SKM-1 treated with dmso at 0.1 percent for 144 hours (cell line): ENCODE measurements at regions not wholly inside any gene's neighbourhood (a gene's known extent, or its start where the extent isn't known, plus 50 kb on each side); places are given as distances from the start of the nearest gene placed in this dataset.
"Not testable (repeated sequence)": the region's sequence is repeated elsewhere in the genome, so short reads cannot be mapped to it uniquely, and the experiment has no call there.

Experiments used
- DNase-seq: peaks from one replicate; lab custom pipeline; 2025; ENCODE audit not compliant: unreplicated experiment; lab: John Stamatoyannopoulos, UW

DNA sequence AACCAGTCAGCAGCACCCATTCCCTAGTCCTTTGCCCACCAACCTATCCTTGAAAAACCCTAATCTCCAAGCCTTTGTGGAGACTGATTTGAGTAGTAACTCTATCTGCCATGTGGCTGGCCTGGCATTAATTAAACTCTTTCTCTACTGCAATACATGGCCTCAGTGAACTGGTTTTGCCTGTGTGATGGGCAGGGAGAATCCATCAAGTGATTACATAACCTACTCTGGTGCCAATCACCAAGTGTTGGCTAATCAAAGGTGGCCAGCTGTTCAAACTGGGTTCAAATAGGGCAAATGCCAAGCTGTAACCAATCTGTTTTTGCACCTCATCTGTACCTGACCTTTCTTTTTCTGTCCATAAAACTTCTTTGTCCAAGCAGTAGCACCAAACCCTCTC lies 139.8 kb upstream of the XPO1 start:
- DNase-seq: no peak

DNA sequence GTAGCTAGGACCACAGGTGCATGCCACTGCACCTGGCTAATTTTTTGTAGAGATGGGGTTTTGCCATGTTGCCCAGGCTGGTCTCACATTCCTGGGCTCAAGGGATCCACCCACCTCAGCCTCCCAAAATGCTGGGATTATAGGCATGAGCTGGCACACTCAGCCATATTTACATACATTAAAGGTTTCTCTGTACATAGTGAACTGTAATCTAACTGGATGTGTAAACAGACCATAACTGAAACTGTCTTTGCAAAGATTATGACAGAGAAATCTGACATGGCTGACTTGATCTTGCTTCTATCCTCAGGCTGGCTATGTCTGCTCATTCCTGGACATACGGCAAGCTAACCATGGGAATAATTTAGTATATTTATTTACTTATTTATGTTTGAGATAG lies 139.2 kb upstream of the XPO1 start:
- DNase-seq: no peak

DNA sequence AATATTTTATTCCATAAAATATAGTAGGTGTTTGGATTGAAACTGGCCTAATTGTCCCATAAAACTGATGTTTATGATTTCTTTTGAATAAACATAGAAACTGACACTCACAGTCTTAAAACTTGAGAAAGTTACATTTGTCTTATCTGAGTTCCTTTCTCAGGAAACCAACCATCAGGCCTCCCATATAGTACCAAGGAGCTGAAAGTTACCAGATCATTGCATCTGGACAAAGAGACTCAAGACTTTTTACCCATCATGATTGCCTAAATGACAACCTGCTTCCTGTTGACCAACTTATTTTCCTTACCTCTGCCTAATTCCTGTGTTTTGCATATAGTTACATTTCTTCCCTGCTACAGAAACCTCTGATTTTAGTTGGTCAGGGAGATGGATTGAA lies 137.0 kb upstream of the XPO1 start:
- DNase-seq: no peak

DNA sequence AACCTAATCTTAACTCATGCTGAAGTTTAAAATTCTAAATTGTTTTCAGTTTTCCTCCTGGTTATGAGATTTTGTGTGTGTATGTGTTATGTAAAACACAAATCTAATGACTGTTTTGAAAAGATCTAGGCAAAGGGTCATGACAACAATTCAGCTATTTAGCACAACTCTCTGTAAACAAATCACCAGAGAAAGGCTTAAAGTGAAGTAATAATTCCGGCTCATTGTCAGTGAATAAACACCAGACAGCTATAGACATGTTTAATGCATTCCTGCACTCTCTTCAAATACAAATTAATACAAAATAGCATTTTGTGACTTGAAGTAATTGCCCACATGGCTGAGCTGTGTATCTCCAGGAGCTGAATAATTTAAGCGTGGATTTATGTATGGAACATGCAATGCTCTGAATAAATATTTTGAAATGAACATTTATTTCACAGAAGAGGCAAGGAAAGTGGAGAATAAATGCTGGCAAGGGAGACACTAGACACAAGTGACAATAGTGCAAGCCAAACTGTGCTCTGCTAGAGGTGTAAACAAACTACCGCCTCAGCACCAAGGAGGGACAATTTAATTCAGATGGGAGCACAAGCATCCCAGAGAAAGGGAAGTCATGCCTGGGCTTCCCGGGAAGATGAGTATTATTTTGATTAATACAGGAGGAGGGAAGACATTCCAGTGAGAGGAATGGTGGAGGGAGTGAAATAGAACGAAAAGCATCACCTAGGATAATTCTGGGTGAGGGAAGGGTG lies 133.6 kb upstream of the XPO1 start:
- no peak for DNase-seq

DNA sequence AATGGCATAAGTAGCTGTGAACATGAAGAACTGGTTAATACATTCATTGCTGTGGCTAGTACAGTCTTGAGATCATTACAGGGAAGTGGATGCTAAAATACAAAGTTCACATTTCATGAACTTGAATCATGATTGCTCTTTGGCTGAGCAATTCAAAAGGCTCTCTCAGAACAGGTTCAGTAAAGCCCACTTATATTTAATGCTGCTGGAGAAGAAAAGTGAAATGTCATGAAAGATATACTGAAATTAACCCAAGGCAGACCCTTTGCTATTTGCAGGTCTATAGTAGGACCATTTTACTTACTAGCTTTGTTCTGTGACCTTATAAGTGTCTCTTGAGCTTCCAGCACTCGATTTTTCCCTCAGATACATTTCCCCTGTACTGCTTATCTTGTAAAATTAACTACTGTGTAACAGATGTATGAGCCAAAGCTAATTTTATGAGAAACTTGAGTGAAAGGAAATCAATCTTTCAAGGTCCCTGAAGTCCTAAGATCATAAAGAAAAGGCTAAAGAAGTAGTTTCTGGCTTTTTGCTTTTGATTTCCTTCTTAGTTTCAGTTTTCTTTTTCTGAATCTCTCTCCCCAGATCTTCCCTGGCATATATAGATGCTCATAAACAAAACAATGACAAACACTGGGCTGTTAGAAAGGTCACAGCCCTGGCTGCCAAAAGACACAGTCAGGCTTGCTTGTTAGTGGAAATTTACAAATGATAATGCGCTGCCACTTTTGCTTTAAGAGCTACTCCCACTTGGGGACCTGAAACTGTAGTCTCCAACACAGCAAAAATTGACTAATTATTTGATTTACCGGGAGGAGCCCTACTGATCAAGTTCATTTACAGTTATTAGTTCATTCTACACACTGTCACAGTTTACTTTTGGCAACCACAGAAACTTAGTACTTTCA lies 132.7 kb upstream of the XPO1 start:
- DNase-seq: no peak

DNA sequence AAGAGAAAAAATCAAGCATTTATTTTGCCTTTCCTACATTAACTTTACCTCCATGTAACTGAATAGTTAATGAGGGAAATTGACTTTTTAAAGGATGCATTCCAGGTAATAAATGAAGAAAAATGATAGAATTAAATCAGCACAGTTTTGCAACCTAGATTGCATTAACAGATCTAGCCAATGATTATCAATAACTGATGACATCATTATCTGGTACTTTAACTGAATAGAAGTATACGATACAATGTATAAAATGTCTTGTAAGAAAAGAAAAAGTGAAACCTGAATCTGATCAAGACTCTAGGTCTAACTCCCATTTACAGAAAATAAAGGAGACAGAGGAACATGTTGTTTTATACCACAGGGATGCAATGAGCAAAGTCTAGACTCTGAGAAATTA lies 126.0 kb upstream of the XPO1 start:
- DNase-seq: no peak

DNA sequence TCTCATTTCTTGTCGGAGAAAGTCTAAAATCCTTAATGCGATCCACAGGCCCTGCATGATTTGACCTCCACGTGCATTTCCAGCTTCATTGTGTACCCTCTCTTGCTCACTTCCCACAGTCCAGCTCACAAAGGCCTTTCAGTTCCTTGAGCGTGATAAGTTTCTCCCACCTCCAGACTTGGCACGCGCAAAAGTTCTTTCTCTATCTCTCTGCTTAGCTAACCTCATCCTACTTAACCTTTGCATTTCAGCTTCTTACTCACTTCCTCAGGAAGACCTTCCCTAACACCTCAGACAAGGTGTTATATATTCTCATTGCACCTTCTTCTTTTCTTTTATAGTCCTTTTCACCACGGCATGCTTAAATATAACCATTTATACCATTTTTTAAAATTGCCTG lies 124.8 kb upstream of the XPO1 start:
- DNase-seq: no peak

DNA sequence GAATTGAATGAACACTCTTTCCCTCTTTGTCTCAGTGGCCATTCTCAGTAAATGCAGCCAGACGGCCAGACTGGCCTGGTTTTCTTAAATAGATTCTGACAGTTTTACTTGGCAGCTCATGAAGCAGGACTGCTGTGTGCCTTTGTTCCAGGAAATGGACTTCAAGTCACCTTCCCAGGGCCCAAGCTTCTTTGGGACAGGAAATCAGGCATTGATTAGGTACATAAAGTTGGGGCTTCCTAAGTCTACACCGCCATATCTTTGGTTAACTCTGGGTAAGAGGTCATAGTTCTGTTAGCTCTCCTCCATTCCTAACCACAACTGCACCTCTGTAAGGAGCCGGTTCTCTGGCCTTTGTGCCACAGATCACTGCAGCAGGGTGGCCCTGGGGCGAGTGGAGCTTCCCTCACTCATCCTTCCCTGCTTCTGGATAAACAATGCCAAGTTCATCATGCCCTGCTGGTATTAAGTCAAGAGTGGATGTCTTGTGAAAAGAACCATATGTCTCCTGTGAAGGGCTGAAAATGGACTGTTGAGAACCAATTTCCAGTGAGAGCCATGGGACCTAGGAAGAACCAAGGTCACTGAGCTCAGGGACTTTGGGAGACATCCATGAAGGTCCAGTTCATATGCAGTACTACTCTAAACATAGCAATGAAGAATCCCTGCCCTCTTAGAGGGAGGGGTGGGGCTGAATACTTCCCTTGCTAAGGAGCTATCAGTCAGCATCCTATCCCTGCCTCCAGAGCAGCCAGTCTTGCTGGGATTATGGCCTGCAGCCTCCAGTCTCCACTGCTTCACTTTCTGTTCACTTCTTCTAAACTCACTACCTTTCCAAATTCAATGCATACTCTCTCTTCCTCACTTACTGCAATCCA lies 122.6 kb upstream of the XPO1 start:
- no peak for DNase-seq

DNA sequence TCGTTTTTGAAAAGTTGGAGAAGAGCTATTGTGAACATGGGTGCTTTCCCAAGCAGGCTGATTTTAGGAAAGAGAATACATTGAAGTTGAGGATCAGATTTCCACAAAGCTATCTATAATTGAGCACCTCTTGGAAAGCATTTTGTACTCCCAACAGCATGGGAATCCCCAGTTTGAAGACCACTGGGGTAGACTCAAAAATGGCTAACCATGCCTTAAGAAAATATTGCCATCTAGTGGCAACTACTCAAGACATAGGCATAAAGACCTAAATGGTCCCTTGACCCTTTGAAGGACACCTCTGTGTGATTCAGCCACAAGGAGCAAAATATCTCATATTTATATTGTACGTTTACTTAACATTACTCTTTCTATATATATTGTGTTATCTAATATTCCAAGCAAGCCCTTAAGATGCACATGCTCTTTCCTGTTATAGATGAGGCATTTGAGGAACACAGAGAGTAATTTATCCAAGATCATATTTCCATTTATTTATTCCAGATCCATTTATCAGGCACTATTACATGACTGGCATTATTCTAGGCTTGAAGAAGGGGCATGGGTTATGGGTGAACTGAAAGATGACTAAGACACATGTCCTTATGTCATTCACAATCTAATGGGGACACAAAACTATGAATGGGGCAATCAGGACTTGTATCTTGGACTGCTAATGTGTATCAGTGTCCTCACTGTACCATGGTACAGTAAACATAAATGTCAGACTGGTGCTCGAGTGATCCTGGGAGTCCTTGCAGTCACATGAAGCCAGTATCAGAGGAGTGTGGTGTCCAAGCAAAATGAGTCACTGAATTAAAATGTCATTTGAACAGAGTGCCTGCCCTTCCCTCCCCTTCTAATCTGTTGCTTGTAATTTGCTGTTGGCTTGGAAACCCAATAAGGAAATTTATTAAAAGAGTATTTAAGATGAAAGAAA lies 121.0 kb upstream of the XPO1 start:
- peak; percentile 57 for DNase-seq

DNA sequence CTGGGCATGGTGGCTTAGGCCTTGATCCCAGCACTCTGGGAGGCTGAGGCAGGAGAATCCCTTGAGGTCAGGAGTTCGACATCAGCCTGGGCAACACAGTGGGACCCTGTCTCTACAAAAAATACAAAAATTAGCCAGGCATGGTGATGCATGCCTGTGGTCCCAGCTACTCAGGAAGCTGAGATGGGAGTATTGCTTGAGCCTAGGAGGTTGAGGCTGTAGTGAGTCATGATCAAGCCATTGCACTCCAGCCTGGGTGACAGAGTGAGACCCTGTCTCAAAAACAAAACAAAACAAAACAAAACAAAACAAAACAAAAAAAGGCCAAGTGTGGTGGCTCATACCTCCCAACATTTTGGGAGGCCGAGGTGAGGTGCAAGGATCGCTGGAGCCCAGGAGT lies 111.8 kb upstream of the XPO1 start:
- not testable (repeated sequence) for DNase-seq

DNA sequence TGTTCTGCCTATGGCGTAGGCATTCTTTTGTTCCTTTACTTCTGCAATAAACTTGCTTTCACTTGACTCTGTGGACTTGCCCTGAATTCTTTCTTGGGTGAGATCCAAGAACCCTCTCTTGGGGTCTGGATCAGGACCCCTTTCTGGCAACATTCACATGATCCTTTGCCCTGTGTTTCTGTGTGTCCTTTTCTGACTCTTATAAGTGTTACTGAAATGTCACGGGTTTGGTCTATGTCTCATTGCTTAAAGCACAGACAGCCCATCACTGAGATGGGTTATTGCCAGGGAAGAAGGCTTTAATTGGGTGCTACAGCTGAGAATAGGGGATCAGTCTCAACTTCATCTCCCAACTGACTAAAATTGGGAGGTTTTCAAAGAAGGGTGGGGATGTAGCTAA lies 110.9 kb upstream of the XPO1 start:
- DNase-seq: no peak

DNA sequence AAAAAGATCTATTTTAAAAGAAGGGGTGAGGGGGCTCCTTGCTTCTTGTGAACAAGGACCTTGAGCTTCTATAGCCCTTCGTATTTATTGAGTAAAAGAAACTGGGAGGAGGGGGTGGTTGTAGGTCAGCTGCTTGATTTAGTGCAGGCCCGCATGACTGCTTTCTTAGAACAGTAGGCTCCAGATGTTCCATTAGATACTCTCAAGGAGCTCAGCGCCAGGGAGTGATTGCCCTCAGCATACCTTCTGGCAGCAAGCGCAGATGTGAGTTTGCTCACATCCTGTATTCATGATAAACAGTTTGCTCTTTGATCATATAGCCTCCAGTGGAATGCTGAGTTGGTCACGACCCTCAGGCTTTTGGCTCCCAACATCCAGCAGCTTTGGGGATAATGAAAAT lies 108.9 kb upstream of the XPO1 start:
- no peak for DNase-seq

DNA sequence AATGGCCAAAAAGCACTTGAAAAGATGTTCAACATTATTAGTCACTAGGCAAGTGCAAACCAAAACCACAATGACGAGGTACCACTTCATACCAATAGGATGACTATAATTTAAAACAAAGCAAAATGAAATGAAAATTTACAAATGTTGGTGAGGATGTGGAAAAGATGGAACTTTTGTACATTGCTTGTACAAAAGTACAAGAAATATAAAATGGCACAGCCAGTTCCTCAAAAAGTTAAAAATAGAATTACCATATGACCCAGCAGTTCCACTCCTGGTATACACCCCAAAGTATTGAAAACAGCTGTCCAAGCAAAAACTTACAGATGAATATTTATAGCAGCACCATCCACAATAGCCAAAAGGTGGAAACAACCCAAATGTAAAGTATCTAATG lies 107.8 kb upstream of the XPO1 start:
- DNase-seq: no peak

DNA sequence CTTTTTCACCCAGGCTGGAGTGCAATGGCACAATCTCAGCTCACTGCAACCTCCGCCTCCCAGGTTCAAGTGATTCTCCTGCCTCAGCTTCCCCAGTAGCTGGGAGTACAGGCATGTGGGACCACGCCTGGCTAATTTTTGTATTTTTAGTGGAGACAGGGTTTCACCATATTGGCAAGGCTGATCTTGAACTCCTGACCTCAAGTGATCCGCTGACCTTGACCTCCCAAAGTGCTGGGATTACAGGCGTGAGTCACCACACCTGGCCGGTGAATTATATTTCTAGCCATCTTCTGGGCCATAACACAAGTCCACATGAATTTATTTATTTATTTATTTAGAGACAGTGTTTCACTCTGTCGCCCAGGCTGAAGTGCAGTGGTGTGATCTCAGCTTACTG lies 105.0 kb upstream of the XPO1 start:
- not testable (repeated sequence) for DNase-seq

DNA sequence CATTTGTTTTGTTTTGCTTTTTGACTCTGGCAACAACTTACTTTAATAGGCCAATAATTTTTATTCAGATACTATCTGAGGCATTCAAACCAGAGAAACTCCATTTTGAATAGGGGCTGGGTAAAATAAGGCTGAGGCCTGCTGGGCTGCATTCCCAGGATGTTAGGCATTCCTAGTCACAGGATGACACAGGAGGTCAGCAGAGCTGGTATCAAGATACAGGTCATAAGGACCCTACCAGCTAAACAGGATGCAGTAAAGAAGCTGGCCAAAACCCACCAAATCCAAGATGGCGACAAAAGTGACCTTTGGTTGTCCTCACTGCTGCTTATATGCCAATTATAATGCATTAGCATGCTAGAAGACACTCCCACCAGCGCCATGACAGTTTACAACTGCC lies 102.2 kb upstream of the XPO1 start:
- DNase-seq: no peak

DNA sequence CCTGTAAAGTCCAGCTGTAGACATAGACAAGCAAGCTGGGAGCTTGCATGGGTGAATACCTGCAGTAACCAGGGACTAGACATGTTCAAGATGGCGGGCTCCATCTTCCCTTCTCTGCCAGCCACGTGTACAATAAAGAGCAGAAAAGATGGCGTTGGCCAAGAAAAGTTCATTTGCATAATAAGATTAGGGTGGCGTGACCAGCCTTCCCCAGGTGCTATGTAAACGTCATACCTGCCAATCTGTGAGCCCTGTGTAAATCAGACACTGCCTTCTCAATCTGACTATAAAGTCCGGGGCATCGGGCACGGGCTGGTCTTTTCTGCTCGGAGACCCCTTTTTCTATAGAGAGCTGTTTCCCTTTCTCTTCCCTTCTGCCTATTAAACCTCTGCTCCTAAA lies 101.6 kb upstream of the XPO1 start:
- no peak for DNase-seq

DNA sequence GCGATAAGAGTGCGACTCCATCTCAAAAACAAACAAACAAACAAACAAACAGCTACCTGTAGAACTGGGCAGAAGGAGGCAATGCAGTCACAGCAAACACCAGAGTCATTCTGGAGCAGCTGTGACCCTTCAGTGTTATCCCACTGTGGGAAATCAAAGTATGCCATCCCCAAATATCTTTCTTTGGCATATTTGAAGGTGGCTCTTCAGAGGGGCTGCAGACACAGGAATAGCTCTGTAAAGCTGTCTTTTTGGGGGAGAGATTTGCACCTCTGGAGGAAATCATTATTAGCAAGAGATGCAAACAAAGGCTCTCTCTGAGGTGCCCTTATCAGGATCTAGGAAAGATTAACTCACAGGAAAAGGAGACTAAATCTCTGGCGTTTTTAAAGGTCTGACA lies 98.5 kb upstream of the XPO1 start:
- DNase-seq: no peak

DNA sequence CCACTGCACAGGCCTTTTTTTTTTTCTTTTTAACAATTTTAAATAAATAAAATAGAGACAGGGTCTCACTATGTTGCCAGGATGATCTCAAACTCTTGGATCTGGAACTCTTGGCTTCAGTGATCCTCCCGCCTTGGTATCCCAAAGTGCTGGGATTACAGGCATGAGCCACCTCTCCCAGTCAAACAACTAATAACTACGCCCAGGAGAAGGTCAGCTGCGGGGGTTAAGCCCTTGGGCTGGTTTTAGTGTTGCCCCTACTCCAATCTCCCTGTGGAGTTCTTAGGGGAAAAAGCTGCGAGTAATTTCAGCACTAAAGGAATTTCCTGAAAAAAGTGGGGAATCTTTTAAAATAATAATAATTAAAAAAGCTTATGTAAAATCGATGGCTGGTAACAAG lies 96.4 kb upstream of the XPO1 start:
- no peak for DNase-seq

DNA sequence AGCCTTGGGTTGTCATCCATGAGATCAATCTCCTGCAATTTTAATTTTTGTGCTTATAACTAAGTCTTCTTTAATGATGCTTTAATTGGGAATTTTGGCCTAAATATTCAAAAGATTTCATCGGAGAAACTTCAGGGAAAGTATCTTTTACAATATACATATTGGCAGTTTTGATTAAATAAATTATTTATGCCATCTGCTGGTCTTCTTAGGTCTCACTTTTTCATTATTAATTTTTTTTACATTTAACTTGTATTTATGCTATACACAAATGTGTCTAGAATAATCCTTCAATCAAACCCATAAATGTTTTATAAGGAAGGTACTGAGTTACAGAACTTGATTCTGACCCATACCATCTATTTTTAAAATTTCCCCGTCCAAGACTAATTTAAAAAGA lies 95.1 kb upstream of the XPO1 start:
- no peak for DNase-seq
